CD4-positive, alpha-beta T cell treated with Interferon gamma for 1 hour (primary cell): ENCODE measurements at regions not wholly inside any gene's neighbourhood (a gene's known extent, or its start where the extent isn't known, plus 50 kb on each side); places are given as distances from the start of the nearest gene placed in this dataset.

Source experiments
- DNase-seq: peaks from one replicate; pipeline ENCODE4 v3.0.0-alpha.2; 2020

GRCh38 chr3:99175276-99175812, 273.8 kb upstream of the DCBLD2 start:
- DNase-seq: no peak

- no peak for DNase-seq
Observed at GRCh38 chr3:99172736-99173657, 271.5 kb upstream of the DCBLD2 start.

- DNase-seq: no peak
Observed at GRCh38 chr3:99171800-99172199, 270.3 kb upstream of the DCBLD2 start.

- no peak for DNase-seq
Observed at GRCh38 chr3:99170867-99171517, 269.5 kb upstream of the DCBLD2 start.

GRCh38 chr3:99167071-99167470, 265.6 kb upstream of the DCBLD2 start:
- no peak for DNase-seq

- DNase-seq: no peak
Observed at GRCh38 chr3:99163314-99163713, 261.8 kb upstream of the DCBLD2 start.

GRCh38 chr3:99159220-99159762, 257.8 kb upstream of the DCBLD2 start:
- DNase-seq: no peak

- DNase-seq: no peak
Observed at GRCh38 chr3:99145031-99145430, 243.5 kb upstream of the DCBLD2 start.

- no peak for DNase-seq
Observed at GRCh38 chr3:99143493-99143892, 242.0 kb upstream of the DCBLD2 start.

GRCh38 chr3:99134986-99135385, 233.5 kb upstream of the DCBLD2 start:
- no peak for DNase-seq

- no peak for DNase-seq
Observed at GRCh38 chr3:99131876-99132275, 230.4 kb upstream of the DCBLD2 start.

GRCh38 chr3:99128725-99129505, 227.4 kb upstream of the DCBLD2 start:
- DNase-seq: no peak

GRCh38 chr3:99128235-99128634, 226.7 kb upstream of the DCBLD2 start:
- DNase-seq: no peak

GRCh38 chr3:99126316-99126715, 224.8 kb upstream of the DCBLD2 start:
- DNase-seq: no peak

- DNase-seq: no peak
Observed at GRCh38 chr3:99119385-99119784, 217.9 kb upstream of the DCBLD2 start.

GRCh38 chr3:99118381-99118780, 216.9 kb upstream of the DCBLD2 start:
- no peak for DNase-seq

- no peak for DNase-seq
Observed at GRCh38 chr3:99114565-99115291, 213.2 kb upstream of the DCBLD2 start.

- DNase-seq: no peak
Observed at GRCh38 chr3:99111235-99111634, 209.7 kb upstream of the DCBLD2 start.

GRCh38 chr3:99110401-99110800, 208.9 kb upstream of the DCBLD2 start:
- DNase-seq: no peak

- no peak for DNase-seq
Observed at GRCh38 chr3:99108508-99108907, 207.0 kb upstream of the DCBLD2 start.

GRCh38 chr3:99094606-99095005, 193.1 kb upstream of the DCBLD2 start:
- no peak for DNase-seq

- DNase-seq: no peak
Observed at GRCh38 chr3:99087277-99087676, 185.8 kb upstream of the DCBLD2 start.
